Activated CD4-positive, alpha-beta T cell treated with anti-CD3 and anti-CD28 coated beads, Interleukin-2, amount 10 ng/mL, durations not matched to agents 24 days and 14 days (primary cell): ENCODE measurements at regions not wholly inside any gene's neighbourhood (a gene's known extent, or its start where the extent isn't known, plus 50 kb on each side); places are given as distances from the start of the nearest gene placed in this dataset.

Experiments used
- DNase-seq: peaks from one replicate; pipeline ENCODE4 v3.0.0; 2022
- H3K27ac Mint-ChIP-seq: one replicate; pipeline ENCODE4 v1.8.0; 2022; ENCODE audit warnings: mild to moderate bottlenecking, mixed read lengths
- H3K27me3 Mint-ChIP-seq: one replicate; pipeline ENCODE4 v1.8.0; 2022; ENCODE audit warnings: mixed read lengths
- H3K36me3 Mint-ChIP-seq: one replicate; pipeline ENCODE4 v1.8.0; 2022; ENCODE audit warnings: low read depth, mild to moderate bottlenecking, mixed read lengths
- H3K4me1 Mint-ChIP-seq: one replicate; pipeline ENCODE4 v1.8.0; 2021; ENCODE audit warnings: mixed read lengths
- H3K4me3 Mint-ChIP-seq: one replicate; pipeline ENCODE4 v1.8.0; 2022; ENCODE audit warnings: mild to moderate bottlenecking, moderate library complexity, mixed read lengths
- H3K9me3 Mint-ChIP-seq: one replicate; pipeline ENCODE4 v1.8.0; 2021; ENCODE audit warnings: mixed read lengths
- intact Hi-C: fragments of 100-400 bp; cut with micrococcal nuclease; formaldehyde crosslinking; loops from one replicate; pipeline ENCODE4 v1.15.1; 2023

- intact Hi-C loops: no loop called here
- Mint-ChIP-seq H3K4me1 (no peaks in the 10 kb centered on the region), H3K4me3 (no peak overlapping the region), H3K9me3 (no peaks in the 10 kb centered on the region), H3K27ac (no peak overlapping the region), H3K27me3 (no peaks in the 10 kb centered on the region), H3K36me3 (no peaks in the 10 kb centered on the region)
- DNase-seq: no peak
Measured at GRCh38 chr15:97623091-97623661, 337.3 kb upstream of the ARRDC4 start.

- H3K27ac Mint-ChIP-seq: no peak overlapping the region
- H3K27me3 Mint-ChIP-seq: no peaks in the 10 kb centered on the region
- no peak for DNase-seq
- no peaks in the 10 kb centered on the region for H3K9me3 Mint-ChIP-seq
- H3K4me1 Mint-ChIP-seq: no peaks in the 10 kb centered on the region
- intact Hi-C loops: no loop called here
- H3K4me3 Mint-ChIP-seq: no peak overlapping the region
- no peaks in the 10 kb centered on the region for H3K36me3 Mint-ChIP-seq
Measured at GRCh38 chr15:97627634-97628033, 332.9 kb upstream of the ARRDC4 start.

DNA sequence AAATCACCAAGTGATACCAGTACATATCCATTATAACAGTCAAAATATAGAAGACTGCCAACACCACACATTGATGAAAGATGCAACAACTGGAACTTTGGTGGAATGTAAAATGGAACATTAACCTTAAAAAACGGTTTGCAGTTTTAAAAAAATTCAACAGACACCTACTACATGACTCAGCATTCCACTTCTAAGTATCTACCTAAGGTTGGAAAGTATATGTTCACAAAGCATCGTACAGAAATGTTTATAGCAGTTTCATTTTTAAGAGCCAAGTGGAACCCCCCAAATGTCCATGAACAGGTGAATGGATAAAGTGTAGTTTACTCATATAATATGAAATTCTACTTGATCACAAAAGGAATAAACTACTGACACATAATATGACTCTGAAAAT lies 314.7 kb upstream of the ARRDC4 start:
- no peak overlapping the region for H3K4me3 Mint-ChIP-seq
- H3K9me3 Mint-ChIP-seq: no peaks in the 10 kb centered on the region
- intact Hi-C loops: no loop called here
- H3K27ac Mint-ChIP-seq: no peak overlapping the region
- no peak for DNase-seq
- H3K4me1 Mint-ChIP-seq: no peaks in the 10 kb centered on the region
- no peaks in the 10 kb centered on the region for H3K27me3 Mint-ChIP-seq
- H3K36me3 Mint-ChIP-seq: no peaks in the 10 kb centered on the region

DNA sequence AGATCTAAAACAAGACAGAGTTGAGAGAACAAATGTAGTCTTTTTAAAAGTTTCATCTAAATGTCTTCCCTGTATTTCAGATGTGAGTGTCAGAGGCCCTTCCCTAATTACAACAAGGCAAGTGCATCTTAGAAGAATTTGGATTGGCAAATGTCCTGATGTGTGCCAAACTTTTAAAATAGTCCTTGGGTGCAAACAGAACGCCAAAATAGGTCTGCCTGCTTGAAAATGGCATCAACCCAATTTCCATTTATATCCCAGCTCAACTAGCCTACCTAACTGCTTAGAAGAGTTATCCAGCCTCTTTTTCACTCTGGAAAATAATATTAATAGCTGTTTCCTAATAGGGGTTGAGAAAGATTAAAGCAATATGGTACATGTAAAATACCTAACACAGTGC lies 311.8 kb upstream of the ARRDC4 start:
- Mint-ChIP-seq H3K36me3 (no peaks in the 10 kb centered on the region), H3K27me3 (peaks cover 15% of the 10 kb centered on the region), H3K9me3 (no peaks in the 10 kb centered on the region), H3K4me1 (no peaks in the 10 kb centered on the region), H3K27ac (no peak overlapping the region), H3K4me3 (no peak overlapping the region)
- intact Hi-C loops: no loop called here
- no peak for DNase-seq

- intact Hi-C loops: no loop called here
- no peaks in the 10 kb centered on the region for H3K9me3 Mint-ChIP-seq
- H3K4me1 Mint-ChIP-seq: no peaks in the 10 kb centered on the region
- H3K36me3 Mint-ChIP-seq: no peaks in the 10 kb centered on the region
- no peak overlapping the region for H3K27ac Mint-ChIP-seq
- H3K4me3 Mint-ChIP-seq: no peak overlapping the region
- no peak for DNase-seq
- peaks cover 24% of the 10 kb centered on the region for H3K27me3 Mint-ChIP-seq
Measured at GRCh38 chr15:97652041-97652440, 308.5 kb upstream of the ARRDC4 start.

DNA sequence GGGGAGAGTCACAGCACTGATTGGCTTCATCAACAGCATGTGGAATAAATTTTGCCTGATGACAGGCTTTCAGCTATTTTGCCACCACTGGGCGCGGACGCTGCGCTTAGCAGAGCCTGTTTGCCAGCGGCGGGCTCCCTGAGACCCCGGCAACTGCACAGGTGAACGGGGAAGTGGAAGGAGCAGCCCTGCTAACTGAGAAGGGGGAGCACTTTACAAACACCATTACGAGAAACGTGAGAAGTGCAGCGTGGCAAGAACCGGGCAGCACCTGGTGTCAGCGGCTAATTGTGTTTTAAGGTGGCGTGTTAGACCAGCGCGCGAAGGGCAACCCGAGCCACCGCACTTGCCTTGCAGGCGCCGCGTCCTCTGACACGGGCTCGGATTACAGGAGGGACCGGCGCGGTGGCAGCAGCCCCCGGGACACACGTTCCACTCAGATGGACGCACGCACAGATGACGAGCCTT lies 307.8 kb upstream of the ARRDC4 start:
- Mint-ChIP-seq H3K27ac (no peak overlapping the region), H3K27me3 (peaks cover 24% of the 10 kb centered on the region), H3K9me3 (no peaks in the 10 kb centered on the region), H3K4me3 (no peak overlapping the region), H3K36me3 (no peaks in the 10 kb centered on the region), H3K4me1 (no peaks in the 10 kb centered on the region)
- DNase-seq: no peak
- intact Hi-C loops: no loop called here

DNA sequence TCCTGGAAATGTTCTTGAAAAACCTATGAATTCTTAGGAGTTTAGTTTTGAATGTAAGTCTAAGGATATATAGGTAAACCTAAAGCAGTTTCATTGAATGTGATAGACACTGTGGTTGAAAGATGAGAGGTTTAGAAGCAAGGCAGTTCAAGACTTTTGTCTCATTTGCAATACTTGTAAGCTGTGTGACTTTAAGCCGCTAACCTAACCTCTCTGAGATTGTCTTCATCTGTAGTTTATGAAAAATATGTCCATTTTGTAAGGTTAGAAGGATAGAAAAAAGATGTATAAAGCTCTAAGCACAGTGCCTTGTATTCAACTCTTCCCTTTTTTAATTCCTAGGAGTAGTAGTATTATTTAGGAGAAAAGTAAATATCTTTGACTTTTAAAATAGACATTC lies 306.6 kb upstream of the ARRDC4 start:
- intact Hi-C loops: no loop called here
- Mint-ChIP-seq H3K36me3 (no peaks in the 10 kb centered on the region), H3K27ac (no peak overlapping the region), H3K27me3 (peaks cover 24% of the 10 kb centered on the region), H3K4me3 (no peak overlapping the region), H3K4me1 (no peaks in the 10 kb centered on the region), H3K9me3 (no peaks in the 10 kb centered on the region)
- no peak for DNase-seq

GRCh38 chr15:97654481-97655076 lies 305.9 kb upstream of the ARRDC4 start:
- no peak for DNase-seq
- Mint-ChIP-seq H3K9me3 (no peaks in the 10 kb centered on the region), H3K27ac (no peak overlapping the region), H3K27me3 (peaks cover 24% of the 10 kb centered on the region), H3K36me3 (no peaks in the 10 kb centered on the region), H3K4me1 (no peaks in the 10 kb centered on the region), H3K4me3 (no peak overlapping the region)
- intact Hi-C loops: no loop called here

GRCh38 chr15:97661796-97662195 lies 298.7 kb upstream of the ARRDC4 start:
- intact Hi-C loops: no loop called here
- no peak overlapping the region for H3K27ac Mint-ChIP-seq
- no peaks in the 10 kb centered on the region for H3K9me3 Mint-ChIP-seq
- H3K4me3 Mint-ChIP-seq: no peak overlapping the region
- no peaks in the 10 kb centered on the region for H3K4me1 Mint-ChIP-seq
- no peaks in the 10 kb centered on the region for H3K27me3 Mint-ChIP-seq
- DNase-seq: no peak
- no peaks in the 10 kb centered on the region for H3K36me3 Mint-ChIP-seq

GRCh38 chr15:97672586-97672985 lies 287.9 kb upstream of the ARRDC4 start:
- H3K4me3 Mint-ChIP-seq: no peak overlapping the region
- no peak overlapping the region for H3K27ac Mint-ChIP-seq
- no peak for DNase-seq
- intact Hi-C loops: no loop called here
- H3K36me3 Mint-ChIP-seq: no peaks in the 10 kb centered on the region
- H3K4me1 Mint-ChIP-seq: no peaks in the 10 kb centered on the region
- no peaks in the 10 kb centered on the region for H3K9me3 Mint-ChIP-seq
- H3K27me3 Mint-ChIP-seq: no peaks in the 10 kb centered on the region

- Mint-ChIP-seq H3K27me3 (no peaks in the 10 kb centered on the region), H3K36me3 (no peaks in the 10 kb centered on the region), H3K4me3 (no peak overlapping the region), H3K27ac (no peak overlapping the region), H3K9me3 (no peaks in the 10 kb centered on the region), H3K4me1 (no peaks in the 10 kb centered on the region)
- DNase-seq: no peak
- intact Hi-C loops: no loop called here
Measured at GRCh38 chr15:97678656-97679055, 281.8 kb upstream of the ARRDC4 start.

DNA sequence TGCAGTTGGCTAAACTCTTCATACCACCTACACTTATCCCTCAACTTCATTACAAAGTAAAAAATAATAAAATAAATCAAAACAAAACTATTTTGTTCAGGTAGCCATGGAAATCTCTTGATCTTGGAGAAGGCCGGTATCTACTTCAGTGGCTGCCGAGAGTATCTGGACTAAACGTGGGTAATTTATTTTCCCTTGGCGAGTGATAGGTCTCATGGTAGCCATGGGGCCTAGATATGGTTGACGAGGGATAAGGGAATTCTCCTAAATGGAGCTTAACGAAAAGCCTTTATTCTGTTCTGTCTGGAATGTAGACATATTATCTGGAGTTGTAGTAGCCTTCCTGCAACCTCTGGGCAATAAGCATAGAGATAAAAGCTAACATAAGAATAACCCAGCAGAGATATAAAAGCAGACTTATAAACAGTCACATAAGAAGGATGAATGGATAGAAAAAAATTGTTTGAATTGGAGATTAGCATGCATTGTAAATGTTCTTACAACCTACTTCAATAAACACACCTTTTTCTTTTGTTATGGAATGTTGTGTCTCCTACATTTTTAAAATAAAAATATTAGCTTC lies 281.3 kb upstream of the ARRDC4 start:
- H3K36me3 Mint-ChIP-seq: no peaks in the 10 kb centered on the region
- no peak overlapping the region for H3K27ac Mint-ChIP-seq
- intact Hi-C loops: no loop called here
- H3K4me1 Mint-ChIP-seq: no peaks in the 10 kb centered on the region
- DNase-seq: no peak
- no peaks in the 10 kb centered on the region for H3K27me3 Mint-ChIP-seq
- no peak overlapping the region for H3K4me3 Mint-ChIP-seq
- no peaks in the 10 kb centered on the region for H3K9me3 Mint-ChIP-seq

GRCh38 chr15:97680606-97681220 lies 279.8 kb upstream of the ARRDC4 start:
- H3K9me3 Mint-ChIP-seq: no peaks in the 10 kb centered on the region
- no peaks in the 10 kb centered on the region for H3K36me3 Mint-ChIP-seq
- H3K27ac Mint-ChIP-seq: no peak overlapping the region
- intact Hi-C loops: no loop called here
- no peaks in the 10 kb centered on the region for H3K4me1 Mint-ChIP-seq
- DNase-seq: no peak
- H3K4me3 Mint-ChIP-seq: no peak overlapping the region
- H3K27me3 Mint-ChIP-seq: no peaks in the 10 kb centered on the region

- no peaks in the 10 kb centered on the region for H3K4me1 Mint-ChIP-seq
- DNase-seq: no peak
- no peaks in the 10 kb centered on the region for H3K9me3 Mint-ChIP-seq
- no peaks in the 10 kb centered on the region for H3K27me3 Mint-ChIP-seq
- no peak overlapping the region for H3K4me3 Mint-ChIP-seq
- intact Hi-C loops: no loop called here
- no peak overlapping the region for H3K27ac Mint-ChIP-seq
- H3K36me3 Mint-ChIP-seq: no peaks in the 10 kb centered on the region
Measured at GRCh38 chr15:97683831-97684230, 276.7 kb upstream of the ARRDC4 start.
